Adrenal gland (tissue), 5 donors: ENCODE measurements at regions not wholly inside any gene's neighbourhood (a gene's known extent, or its start where the extent isn't known, plus 50 kb on each side); places are given as distances from the start of the nearest gene placed in this dataset.

Source experiments
- POLR2A ChIP-seq, 2 donors: fragments of 450-650 bp; IDR thresholded peaks; one replicate each; pipeline ENCODE4 v1.6.1; 2017; ENCODE audit warnings: antibody characterized with exemption in 2 of 2, mild to moderate bottlenecking in 2 of 2, moderate library complexity in 1 of 2
- TF ChIP-seq, protein P1 (sequence below), 6 experiments: fragments of 450-650 bp in 4 of 6; fragments of 200-600 bp in 2 of 6; sonication (generic) in 1 of 6; IDR thresholded peaks; 1 replicate in 5 of 6; 2 replicates in 1 of 6; pipeline versions ENCODE4 v1.5.1 to v1.8.0; 2016 to 2021; ENCODE audit warnings: antibody characterized with exemption in 6 of 6, mild to moderate bottlenecking in 2 of 6, moderate library complexity in 1 of 6
- donor health status: DM: no; HTN: no; CAD: no.

- TF ChIP-seq POLR2A (IDR thresholded peaks at IDR 0.05), result no peak
- TF ChIP-seq, protein P1, sequence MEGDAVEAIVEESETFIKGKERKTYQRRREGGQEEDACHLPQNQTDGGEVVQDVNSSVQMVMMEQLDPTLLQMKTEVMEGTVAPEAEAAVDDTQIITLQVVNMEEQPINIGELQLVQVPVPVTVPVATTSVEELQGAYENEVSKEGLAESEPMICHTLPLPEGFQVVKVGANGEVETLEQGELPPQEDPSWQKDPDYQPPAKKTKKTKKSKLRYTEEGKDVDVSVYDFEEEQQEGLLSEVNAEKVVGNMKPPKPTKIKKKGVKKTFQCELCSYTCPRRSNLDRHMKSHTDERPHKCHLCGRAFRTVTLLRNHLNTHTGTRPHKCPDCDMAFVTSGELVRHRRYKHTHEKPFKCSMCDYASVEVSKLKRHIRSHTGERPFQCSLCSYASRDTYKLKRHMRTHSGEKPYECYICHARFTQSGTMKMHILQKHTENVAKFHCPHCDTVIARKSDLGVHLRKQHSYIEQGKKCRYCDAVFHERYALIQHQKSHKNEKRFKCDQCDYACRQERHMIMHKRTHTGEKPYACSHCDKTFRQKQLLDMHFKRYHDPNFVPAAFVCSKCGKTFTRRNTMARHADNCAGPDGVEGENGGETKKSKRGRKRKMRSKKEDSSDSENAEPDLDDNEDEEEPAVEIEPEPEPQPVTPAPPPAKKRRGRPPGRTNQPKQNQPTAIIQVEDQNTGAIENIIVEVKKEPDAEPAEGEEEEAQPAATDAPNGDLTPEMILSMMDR (IDR thresholded peaks at IDR 0.05), result no peak
Observed at GRCh38 chr1:10856863-10857598, 60.6 kb upstream of the CASZ1 start.
